Mesendoderm (in vitro differentiated cells): ENCODE measurements at regions not wholly inside any gene's neighbourhood (a gene's known extent, or its start where the extent isn't known, plus 50 kb on each side); places are given as distances from the start of the nearest gene placed in this dataset.

Experiments
- DNase-seq: peaks from one replicate; pipeline ENCODE4 v3.0.0; 2013
- H2AK5ac ChIP-seq: 2 replicates; pipeline ENCODE4 v1.6.1; 2013; ENCODE audit warnings: low read length, inconsistent platforms
- H2BK120ac ChIP-seq: 2 replicates; pipeline ENCODE4 v1.6.1; 2013; ENCODE audit warnings: low read depth, mild to moderate bottlenecking, low read length, moderate library complexity, mixed read lengths
- H2BK15ac ChIP-seq: replicated peaks from 2 replicates; pipeline ENCODE4 v1.6.1; 2013; ENCODE audit warnings: low read depth, mild to moderate bottlenecking, moderate library complexity
- H2BK5ac ChIP-seq: 2 replicates; pipeline ENCODE4 v1.6.1; 2013; ENCODE audit warnings: low read length, inconsistent platforms
- H3K18ac ChIP-seq: 2 replicates; pipeline ENCODE4 v1.6.1; 2013; ENCODE audit warnings: mild to moderate bottlenecking, low read length, mixed read lengths
- H3K23ac ChIP-seq: one replicate; pipeline ENCODE4 v1.6.1; 2013; ENCODE audit warnings: low read length
- H3K27ac ChIP-seq: 2 replicates; pipeline ENCODE4 v1.5.1; 2013; ENCODE audit warnings: low read depth, mild to moderate bottlenecking, inconsistent platforms, low read length, moderate library complexity
- H3K27me3 ChIP-seq: 2 replicates; pipeline ENCODE4 v1.6.1; 2013; ENCODE audit warnings: low read length, control low read depth, mild to moderate bottlenecking, inconsistent platforms; ENCODE audit not compliant: insufficient read depth, poor library complexity
- H3K36me3 ChIP-seq: 2 replicates; pipeline ENCODE4 v1.6.1; 2013; ENCODE audit warnings: low read length, inconsistent platforms; ENCODE audit not compliant: control insufficient read depth, insufficient read depth
- H3K4ac ChIP-seq: one replicate; pipeline ENCODE4 v1.6.1; 2013; ENCODE audit warnings: low read depth, mild to moderate bottlenecking, low read length, moderate library complexity
- H3K4me1 ChIP-seq: 2 replicates; pipeline ENCODE4 v1.6.1; 2013; ENCODE audit warnings: low read depth, low read length, inconsistent platforms; ENCODE audit not compliant: control insufficient read depth
- H3K4me2 ChIP-seq: 2 replicates; pipeline ENCODE4 v1.6.1; 2013; ENCODE audit warnings: low read length
- H3K4me3 ChIP-seq: 2 replicates; pipeline ENCODE4 v1.5.1; 2013; ENCODE audit warnings: mild to moderate bottlenecking, low read length
- H3K56ac ChIP-seq: one replicate; pipeline ENCODE4 v1.6.1; 2013; ENCODE audit warnings: low read length
- H3K79me1 ChIP-seq: 2 replicates; pipeline ENCODE4 v1.6.1; 2013; ENCODE audit warnings: low read length, inconsistent platforms
- H3K79me2 ChIP-seq: 2 replicates; pipeline ENCODE4 v1.6.1; 2013; ENCODE audit warnings: mild to moderate bottlenecking, low read length; ENCODE audit not compliant: control insufficient read depth, insufficient read depth
- H3K9ac ChIP-seq: 2 replicates; pipeline ENCODE4 v1.6.1; 2013; ENCODE audit warnings: low read length, inconsistent platforms
- H4K5ac ChIP-seq: one replicate; pipeline ENCODE4 v1.6.1; 2013; ENCODE audit warnings: low read length
- H4K8ac ChIP-seq: one replicate; pipeline ENCODE4 v1.6.1; 2013; ENCODE audit warnings: low read depth, mild to moderate bottlenecking, control low read depth, low read length, moderate library complexity
- WGBS: extraction: QIAGEN DNeasy Blood & Tissue Kit; methylation state at CpG from one replicate; pipeline ENCODE4 v1.1.7; 2013; ENCODE audit warnings: low lambda C conversion rate, missing lambda C conversion rate; ENCODE audit not compliant: insufficient coverage; ENCODE audit errors: extremely low coverage; 5-methylcytosine and 5-hydroxymethylcytosine counted together

DNA sequence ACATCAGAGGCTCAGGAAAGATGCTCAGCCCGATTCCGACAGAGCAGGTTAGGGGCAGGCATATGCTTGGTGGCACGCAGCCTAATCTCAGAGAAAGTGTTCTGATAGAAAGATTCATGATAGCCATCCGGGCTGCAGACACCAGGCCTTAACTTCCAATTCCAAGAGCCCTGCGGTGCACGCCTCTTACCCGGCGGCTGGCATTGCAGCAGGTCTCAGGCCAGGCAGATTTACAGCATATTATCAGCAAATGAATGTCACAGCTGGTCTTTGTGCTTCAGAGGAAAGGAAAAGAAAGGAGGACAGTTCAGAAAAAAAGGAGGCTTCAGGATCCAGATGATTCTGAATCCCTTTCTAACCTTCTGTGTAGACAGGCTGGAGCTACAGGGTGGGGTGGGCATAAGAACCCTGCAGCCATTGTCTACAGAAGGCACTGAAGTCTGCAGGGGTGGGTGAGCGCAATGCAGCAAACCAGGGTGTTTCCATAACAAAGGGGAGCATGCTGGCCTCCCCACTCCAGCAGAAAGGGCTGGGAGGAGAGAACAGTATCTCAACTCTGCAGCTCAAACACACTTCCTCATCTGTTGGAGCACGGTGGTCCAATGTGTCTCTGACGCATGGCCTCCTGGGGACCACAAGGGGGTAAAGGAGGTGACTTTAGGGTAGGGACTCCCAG is 277.4 kb upstream of the XYLT1 start:
- peaks cover 4% of the 10 kb centered on the region for H3K4me1 ChIP-seq
- DNase-seq = peak; percentile 66
- no peaks in the 10 kb centered on the region for H3K36me3 ChIP-seq
- no peak overlapping the region for H3K4ac ChIP-seq
- H3K27me3 ChIP-seq = no peaks in the 10 kb centered on the region
- H3K56ac ChIP-seq = peak overlapping the region; percentile 19
- no peak overlapping the region for H3K23ac ChIP-seq
- no peaks in the 10 kb centered on the region for H3K79me2 ChIP-seq
- H3K27ac ChIP-seq = no peak overlapping the region
- no peaks in the 10 kb centered on the region for H3K79me1 ChIP-seq
- H3K18ac ChIP-seq = no peak overlapping the region
- H2BK5ac ChIP-seq = no peak overlapping the region
- no peak overlapping the region for H3K9ac ChIP-seq
- no peak overlapping the region for H3K4me2 ChIP-seq
- H2BK120ac ChIP-seq = no peak overlapping the region
- H2AK5ac ChIP-seq = no peak overlapping the region
- no CpG with 5 or more reads among the region's 11 CpGs for WGBS
- no peak overlapping the region for H2BK15ac ChIP-seq
- H3K4me3 ChIP-seq = no peak overlapping the region
- H4K8ac ChIP-seq = no peak overlapping the region
- H4K5ac ChIP-seq = no peak overlapping the region

DNA sequence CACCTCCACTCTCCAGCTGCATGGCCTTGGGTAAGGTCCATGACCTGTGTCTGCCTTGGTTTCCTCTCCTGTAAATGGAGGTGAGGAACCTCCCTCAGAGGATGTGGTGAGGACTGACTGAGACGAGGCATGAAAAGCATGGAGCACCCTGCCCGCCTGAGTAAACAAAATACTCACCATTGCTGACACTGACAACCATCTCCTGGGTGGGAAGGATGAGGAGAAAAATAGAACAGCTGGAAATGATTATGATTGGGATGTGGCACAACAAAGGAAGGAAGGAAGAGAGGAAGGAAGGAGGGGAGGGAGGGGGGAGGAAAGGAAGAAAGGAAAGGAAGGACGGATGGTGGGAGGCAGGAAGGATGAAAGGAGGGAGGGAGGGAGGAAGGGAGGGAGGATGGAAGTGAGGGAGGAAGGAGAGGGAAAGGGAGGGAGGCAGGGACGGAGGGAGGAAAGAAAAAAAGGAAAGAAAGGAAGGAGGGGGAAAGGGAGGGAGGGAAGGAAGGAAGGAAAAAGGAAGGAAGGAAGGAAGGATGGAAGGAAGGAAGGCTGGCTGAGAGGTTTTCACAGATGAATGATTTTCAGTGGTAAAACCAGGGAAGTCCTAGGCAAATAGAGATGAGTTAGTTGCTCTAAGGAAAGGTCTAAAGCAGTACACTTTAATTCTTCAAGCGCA is 276.5 kb upstream of the XYLT1 start:
- Histone ChIP-seq H3K23ac (no peak overlapping the region), H3K4ac (no peak overlapping the region), H3K18ac (no peak overlapping the region), H3K4me3 (no peak overlapping the region), H3K4me1 (peaks cover 4% of the 10 kb centered on the region), H2BK120ac (no peak overlapping the region), H2BK5ac (no peak overlapping the region), H3K27me3 (no peaks in the 10 kb centered on the region), H2BK15ac (no peak overlapping the region), H3K27ac (no peak overlapping the region), H2AK5ac (no peak overlapping the region), H3K79me2 (no peaks in the 10 kb centered on the region), H3K79me1 (no peaks in the 10 kb centered on the region), H3K36me3 (no peaks in the 10 kb centered on the region), H4K8ac (no peak overlapping the region), H3K56ac (no peak overlapping the region), H3K9ac (no peak overlapping the region), H3K4me2 (no peak overlapping the region), H4K5ac (no peak overlapping the region)
- no peak for DNase-seq
- WGBS = 100% methylated on average over 1 of the region's 5 CpGs

DNA sequence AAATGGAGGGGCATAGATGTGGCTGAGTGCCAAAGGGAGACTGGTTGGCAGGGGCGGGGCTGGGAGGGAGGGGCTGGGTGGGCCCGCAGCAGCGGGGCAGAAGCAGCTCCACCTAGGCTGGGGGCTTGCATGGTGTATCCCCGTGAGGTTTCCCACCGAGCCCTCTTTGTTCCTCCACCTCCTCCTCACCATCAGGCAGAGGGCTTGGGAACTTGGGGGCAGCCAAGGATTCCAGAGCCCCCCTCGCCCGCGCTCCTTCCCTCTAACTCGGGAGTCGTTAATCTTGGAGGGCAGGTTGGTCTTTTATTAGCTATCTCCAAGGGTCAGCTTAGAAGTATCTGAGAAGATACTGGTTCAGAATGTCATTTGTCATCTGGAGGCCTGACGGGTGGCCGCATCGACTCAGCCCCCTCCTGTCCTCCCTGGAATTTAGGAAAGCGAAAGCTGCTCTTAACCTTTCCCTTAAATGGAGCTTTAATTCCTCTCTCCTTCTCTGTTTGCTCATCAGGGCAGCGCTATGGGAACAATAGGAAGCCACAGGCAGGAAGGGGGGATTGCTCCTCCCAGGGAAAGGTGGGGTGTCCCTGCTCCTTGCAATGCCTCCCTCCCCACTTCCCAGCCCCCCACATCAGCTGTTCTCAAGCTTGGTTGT is 274.3 kb upstream of the XYLT1 start:
- Histone ChIP-seq H3K79me1 (no peaks in the 10 kb centered on the region), H3K18ac (peak overlapping the region; percentile 18), H3K27me3 (no peaks in the 10 kb centered on the region), H3K79me2 (no peaks in the 10 kb centered on the region), H3K4me2 (no peak overlapping the region), H2BK5ac (no peak overlapping the region), H3K4me3 (no peak overlapping the region), H3K27ac (no peak overlapping the region), H2BK15ac (no peak overlapping the region), H2BK120ac (no peak overlapping the region), H3K9ac (no peak overlapping the region), H2AK5ac (no peak overlapping the region), H4K8ac (no peak overlapping the region), H3K23ac (no peak overlapping the region), H3K4ac (no peak overlapping the region), H3K36me3 (no peaks in the 10 kb centered on the region), H4K5ac (no peak overlapping the region), H3K56ac (no peak overlapping the region), H3K4me1 (peaks cover 4% of the 10 kb centered on the region)
- no CpG with 5 or more reads among the region's 15 CpGs for WGBS
- DNase-seq = peak; percentile 77

DNA sequence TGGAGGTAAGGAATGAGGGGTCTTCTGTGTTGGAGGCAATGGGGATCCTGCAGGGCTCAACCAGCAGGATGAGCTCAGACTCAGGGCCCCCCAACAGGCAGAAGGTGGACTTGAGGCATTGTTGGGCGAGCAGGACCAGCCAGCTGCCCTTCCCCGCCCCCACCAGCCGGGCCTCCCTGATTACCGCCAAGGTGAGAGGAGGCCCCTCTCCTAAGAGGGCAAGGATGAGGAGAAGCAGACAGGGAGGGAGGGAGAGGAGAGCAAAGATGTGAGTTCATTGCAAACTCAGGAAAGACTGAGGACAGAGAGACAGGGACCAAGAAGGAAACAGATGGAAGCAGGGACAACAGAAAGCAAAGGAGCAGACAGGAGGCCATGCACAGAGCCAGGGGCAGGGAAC is 272.8 kb upstream of the XYLT1 start:
- WGBS = no CpG with 5 or more reads among the region's 4 CpGs

DNA sequence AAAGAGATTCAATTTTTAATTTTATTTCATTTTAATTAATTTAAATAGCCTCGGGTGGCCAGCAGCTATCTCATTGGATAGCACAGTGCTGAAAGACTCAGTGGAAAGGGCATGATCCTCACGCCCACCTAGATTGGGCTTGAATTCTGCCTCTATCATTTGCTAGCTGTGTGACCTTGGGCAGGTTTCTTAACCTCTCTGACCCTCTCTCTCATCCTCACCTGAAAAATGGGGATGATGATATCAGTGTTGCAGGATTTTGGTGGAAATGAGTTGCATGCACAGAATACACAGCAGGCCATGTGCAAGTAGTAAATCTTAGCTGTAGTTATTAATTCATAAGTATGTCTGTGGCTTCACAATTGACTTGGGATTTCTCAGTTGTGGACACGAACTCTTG is 272.4 kb upstream of the XYLT1 start:
- Histone ChIP-seq H3K79me2 (no peaks in the 10 kb centered on the region), H3K18ac (no peak overlapping the region), H2AK5ac (no peak overlapping the region), H2BK15ac (no peak overlapping the region), H3K79me1 (no peaks in the 10 kb centered on the region), H2BK120ac (no peak overlapping the region), H3K4me1 (peaks cover 1% of the 10 kb centered on the region), H3K4ac (no peak overlapping the region), H3K4me3 (no peak overlapping the region), H3K27ac (no peak overlapping the region), H3K56ac (no peak overlapping the region), H3K36me3 (no peaks in the 10 kb centered on the region), H3K4me2 (no peak overlapping the region), H4K5ac (no peak overlapping the region), H2BK5ac (no peak overlapping the region), H4K8ac (no peak overlapping the region), H3K23ac (no peak overlapping the region), H3K9ac (no peak overlapping the region), H3K27me3 (no peaks in the 10 kb centered on the region)
- no peak for DNase-seq
- no CpG with 5 or more reads among the region's 3 CpGs for WGBS

More for the DNA sequence above, 272.8 kb upstream of the XYLT1 start:
- Histone ChIP-seq H3K56ac (no peak overlapping the region), H2BK120ac (no peak overlapping the region), H3K27me3 (no peaks in the 10 kb centered on the region), H3K4ac (no peak overlapping the region), H3K27ac (no peak overlapping the region), H3K79me2 (no peaks in the 10 kb centered on the region), H3K4me2 (no peak overlapping the region), H2BK15ac (no peak overlapping the region), H3K4me1 (peaks cover 4% of the 10 kb centered on the region), H4K5ac (no peak overlapping the region), H4K8ac (no peak overlapping the region), H3K4me3 (no peak overlapping the region), H3K9ac (no peak overlapping the region), H3K79me1 (no peaks in the 10 kb centered on the region), H3K36me3 (no peaks in the 10 kb centered on the region), H2BK5ac (no peak overlapping the region), H3K18ac (no peak overlapping the region), H3K23ac (no peak overlapping the region), H2AK5ac (no peak overlapping the region)
- DNase-seq = no peak
